ENCODE measurements at regions not wholly inside any gene's neighbourhood (a gene's known extent, or its start where the extent isn't known, plus 50 kb on each side); places are given as distances from the start of the nearest gene placed in this dataset.

GRCh38 chr5:10166392-10166791 is 83.3 kb downstream of the ATPSCKMT start:
- dilution Hi-C loops (cut with HindIII; ENCODE audit: low sequenced_read_pairs, unreplicated experiment) (no loop called here), in situ Hi-C loops (cut with MboI; ENCODE audit: low sequenced_read_pairs) (no loop called here), intact Hi-C loops (cut with micrococcal nuclease) (no loop called here)
- Histone ChIP-seq H4K5ac (ENCODE audit: low read depth, low read length) (no peak overlapping the region), H3K23ac (ENCODE audit: low read depth, low read length) (no peak overlapping the region), H3K4me3 (ENCODE audit: insufficient read depth, low read depth, low read length) (no peak overlapping the region), H4K91ac (ENCODE audit: insufficient read depth, low read depth, low read length) (no peak overlapping the region), H3K36me3 (ENCODE audit: control insufficient read depth, insufficient read depth, low read length) (no peaks in the 10 kb centered on the region), H2AFZ (replicated peaks; ENCODE audit: low read length, poor library complexity) (no peak overlapping the region), H2BK120ac (ENCODE audit: low read depth, low read length) (no peak overlapping the region), H2AK9ac (replicated peaks; ENCODE audit: low read depth, low read length, poor library complexity) (no peak overlapping the region), H3K56ac (ENCODE audit: extremely low read depth, insufficient read depth, low read length) (no peak overlapping the region), H4K8ac (ENCODE audit: low read depth in 2 of 2, low read length in 2 of 2) (no peak overlapping the region), H3K27ac (ENCODE audit: insufficient read depth, low read length) (no peak overlapping the region), H3K14ac (replicated peaks; ENCODE audit: low read depth, low read length) (no peak overlapping the region), H4K20me1 (ENCODE audit: insufficient read depth, low read length) (no peaks in the 10 kb centered on the region), H2BK5ac (ENCODE audit: low read depth, low read length, poor library complexity, severe bottlenecking) (no peak overlapping the region), H3K27me3 (ENCODE audit: control insufficient read depth, insufficient read depth, low read length) (peaks cover 5% of the 10 kb centered on the region), H3K4me1 (ENCODE audit: control insufficient read depth, insufficient read depth, low read length) (no peaks in the 10 kb centered on the region), H2BK15ac (ENCODE audit: low read depth, low read length) (no peak overlapping the region), H3K18ac (ENCODE audit: low read depth, low read length) (no peak overlapping the region), H3K4me2 (ENCODE audit: low read depth, low read length) (no peak overlapping the region), H2AK5ac (ENCODE audit: low read depth, low read length) (no peak overlapping the region), H3K79me1 (ENCODE audit: low read depth in 1 of 2, low read length in 2 of 2) (no peaks in the 10 kb centered on the region), H2BK20ac (ENCODE audit: low read depth, low read length) (no peak overlapping the region), H3K9ac (ENCODE audit: low read depth, low read length) (no peak overlapping the region), H3K4ac (ENCODE audit: low read depth, low read length) (no peak overlapping the region), H3K9me1 (ENCODE audit: insufficient read depth, low read length) (no peaks in the 10 kb centered on the region), H3K9me3 (ENCODE audit: control insufficient read depth, insufficient read depth, low read length) (peaks cover 7% of the 10 kb centered on the region)
- no TSS peak for BruUV-seq (replicated peaks)
- no peak for ATAC-seq (ENCODE audit: low read depth)
- POLR2A ChIA-PET (ENCODE audit: unreplicated experiment) = no interaction called here
- CTCF ChIA-PET = no interaction called here
- DNase-seq = no peak
- TF ChIP-seq MXI1 (IDR thresholded peaks at IDR 0.05; ENCODE audit: borderline replicate concordance, low read depth, low read length) (no peak), RCOR1 (IDR thresholded peaks at IDR 0.05; ENCODE audit: insufficient replicate concordance, low read length) (no peak), POLR2A (IDR thresholded peaks at IDR 0.05; ENCODE audit: low read depth, low read length) (no peak), RFX5 (IDR thresholded peaks at IDR 0.05; ENCODE audit: low read depth, low read length) (no peak), RAD21 (IDR thresholded peaks at IDR 0.05; ENCODE audit: low read length) (no peak), BHLHE40 (IDR thresholded peaks at IDR 0.05; ENCODE audit: low read depth, low read length) (no peak), CHD1 (IDR thresholded peaks at IDR 0.05; ENCODE audit: low read depth, low read length) (no peak), MAZ (IDR thresholded peaks at IDR 0.05; ENCODE audit: borderline replicate concordance, low read depth, low read length) (no peak), SMC3 (IDR thresholded peaks at IDR 0.05; ENCODE audit: low read depth, low read length) (no peak), MAFK (IDR thresholded peaks at IDR 0.05; ENCODE audit: low read depth, low read length) (no peak), FOS (IDR thresholded peaks at IDR 0.05; ENCODE audit: low read depth, low read length) (no peak), NFE2L2 (IDR thresholded peaks at IDR 0.05; ENCODE audit: low read depth, low read length) (no peak), CEBPB (IDR thresholded peaks at IDR 0.05; ENCODE audit: low read depth, low read length) (no peak)
- TF ChIP-seq, protein P1, sequence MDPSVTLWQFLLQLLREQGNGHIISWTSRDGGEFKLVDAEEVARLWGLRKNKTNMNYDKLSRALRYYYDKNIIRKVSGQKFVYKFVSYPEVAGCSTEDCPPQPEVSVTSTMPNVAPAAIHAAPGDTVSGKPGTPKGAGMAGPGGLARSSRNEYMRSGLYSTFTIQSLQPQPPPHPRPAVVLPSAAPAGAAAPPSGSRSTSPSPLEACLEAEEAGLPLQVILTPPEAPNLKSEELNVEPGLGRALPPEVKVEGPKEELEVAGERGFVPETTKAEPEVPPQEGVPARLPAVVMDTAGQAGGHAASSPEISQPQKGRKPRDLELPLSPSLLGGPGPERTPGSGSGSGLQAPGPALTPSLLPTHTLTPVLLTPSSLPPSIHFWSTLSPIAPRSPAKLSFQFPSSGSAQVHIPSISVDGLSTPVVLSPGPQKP (IDR thresholded peaks at IDR 0.05; ENCODE audit: borderline replicate concordance, low read depth, low read length) = no peak
- TF ChIP-seq, protein P2, sequence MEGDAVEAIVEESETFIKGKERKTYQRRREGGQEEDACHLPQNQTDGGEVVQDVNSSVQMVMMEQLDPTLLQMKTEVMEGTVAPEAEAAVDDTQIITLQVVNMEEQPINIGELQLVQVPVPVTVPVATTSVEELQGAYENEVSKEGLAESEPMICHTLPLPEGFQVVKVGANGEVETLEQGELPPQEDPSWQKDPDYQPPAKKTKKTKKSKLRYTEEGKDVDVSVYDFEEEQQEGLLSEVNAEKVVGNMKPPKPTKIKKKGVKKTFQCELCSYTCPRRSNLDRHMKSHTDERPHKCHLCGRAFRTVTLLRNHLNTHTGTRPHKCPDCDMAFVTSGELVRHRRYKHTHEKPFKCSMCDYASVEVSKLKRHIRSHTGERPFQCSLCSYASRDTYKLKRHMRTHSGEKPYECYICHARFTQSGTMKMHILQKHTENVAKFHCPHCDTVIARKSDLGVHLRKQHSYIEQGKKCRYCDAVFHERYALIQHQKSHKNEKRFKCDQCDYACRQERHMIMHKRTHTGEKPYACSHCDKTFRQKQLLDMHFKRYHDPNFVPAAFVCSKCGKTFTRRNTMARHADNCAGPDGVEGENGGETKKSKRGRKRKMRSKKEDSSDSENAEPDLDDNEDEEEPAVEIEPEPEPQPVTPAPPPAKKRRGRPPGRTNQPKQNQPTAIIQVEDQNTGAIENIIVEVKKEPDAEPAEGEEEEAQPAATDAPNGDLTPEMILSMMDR (conservative IDR thresholded peaks at IDR 0.05; ENCODE audit: low read depth, low read length) = no peak
- TF ChIP-seq, protein P3, sequence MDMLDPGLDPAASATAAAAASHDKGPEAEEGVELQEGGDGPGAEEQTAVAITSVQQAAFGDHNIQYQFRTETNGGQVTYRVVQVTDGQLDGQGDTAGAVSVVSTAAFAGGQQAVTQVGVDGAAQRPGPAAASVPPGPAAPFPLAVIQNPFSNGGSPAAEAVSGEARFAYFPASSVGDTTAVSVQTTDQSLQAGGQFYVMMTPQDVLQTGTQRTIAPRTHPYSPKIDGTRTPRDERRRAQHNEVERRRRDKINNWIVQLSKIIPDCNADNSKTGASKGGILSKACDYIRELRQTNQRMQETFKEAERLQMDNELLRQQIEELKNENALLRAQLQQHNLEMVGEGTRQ (IDR thresholded peaks at IDR 0.05; ENCODE audit: low read depth, low read length) = no peak
- WGBS, 2 experiments (ENCODE audit: extremely low coverage in 2 of 2, insufficient read length in 1 of 2) = no CpG with 5 or more reads among the region's 1 CpG

All from IMR-90 (cell line).